Astrocyte (in vitro differentiated cells and primary cell): ENCODE measurements at regions not wholly inside any gene's neighbourhood (a gene's known extent, or its start where the extent isn't known, plus 50 kb on each side); places are given as distances from the start of the nearest gene placed in this dataset.

Experiments used
- DNase-seq: peaks from one replicate; pipeline ENCODE4 v3.0.0-alpha.2; 2010; ENCODE audit warnings: low read depth
- FAIRE-seq: peaks from 2 replicates; lab custom pipeline; 2011; peaks lifted over from hg19 to GRCh38; lab: Jason Lieb, UNC
- H2AFZ ChIP-seq: 2 replicates; pipeline ENCODE4 v1.6.0; 2012; ENCODE audit warnings: low read depth, low read length, inconsistent platforms
- H3K27ac ChIP-seq: 2 replicates; pipeline ENCODE4 v1.5.1; 2011; ENCODE audit warnings: low read depth, low read length, inconsistent platforms
- H3K27me3 ChIP-seq: 2 replicates; pipeline ENCODE4 v1.6.0; 2011; ENCODE audit warnings: low read length, inconsistent platforms; ENCODE audit not compliant: insufficient read depth
- H3K36me3 ChIP-seq: 2 replicates; pipeline ENCODE4 v1.5.1; 2011; ENCODE audit warnings: low read length, inconsistent platforms; ENCODE audit not compliant: insufficient read depth
- H3K4me1 ChIP-seq: 2 replicates; pipeline ENCODE4 v1.5.1; 2011; ENCODE audit warnings: low read length, inconsistent platforms; ENCODE audit not compliant: insufficient read depth
- H3K4me2 ChIP-seq: 2 replicates; pipeline ENCODE4 v1.6.0; 2012; ENCODE audit warnings: low read length, inconsistent platforms
- H3K4me3 ChIP-seq: 2 replicates; pipeline ENCODE4 v1.5.1; 2011; ENCODE audit warnings: low read depth, mild to moderate bottlenecking, low read length, inconsistent platforms; ENCODE audit not compliant: insufficient read depth
- H3K79me2 ChIP-seq: 2 replicates; pipeline ENCODE4 v1.6.0; 2012; ENCODE audit warnings: mild to moderate bottlenecking, low read length, inconsistent platforms; ENCODE audit not compliant: insufficient read depth
- H3K9ac ChIP-seq: 2 replicates; pipeline ENCODE4 v1.6.0; 2012; ENCODE audit warnings: mild to moderate bottlenecking, low read length, inconsistent platforms
- H3K9me3 ChIP-seq: 2 replicates; pipeline ENCODE4 v1.5.1; 2012; ENCODE audit warnings: low read depth, mild to moderate bottlenecking, low read length, inconsistent platforms; ENCODE audit not compliant: insufficient read depth
- H4K20me1 ChIP-seq: 2 replicates; pipeline ENCODE4 v1.6.0; 2012; ENCODE audit warnings: low read length, inconsistent platforms; ENCODE audit not compliant: insufficient read depth
- H3K27ac Mint-ChIP-seq: one replicate; pipeline ENCODE4 v1.8.0; 2021; ENCODE audit warnings: mild to moderate bottlenecking, mixed read lengths; ENCODE audit not compliant: unreplicated experiment
- H3K27me3 Mint-ChIP-seq: one replicate; pipeline ENCODE4 v1.8.0; 2021; ENCODE audit warnings: low read depth, mixed read lengths; ENCODE audit not compliant: unreplicated experiment
- H3K36me3 Mint-ChIP-seq: one replicate; pipeline ENCODE4 v1.8.0; 2021; ENCODE audit warnings: low read depth, mixed read lengths; ENCODE audit not compliant: unreplicated experiment
- H3K4me1 Mint-ChIP-seq: one replicate; pipeline ENCODE4 v1.8.0; 2021; ENCODE audit warnings: low read depth, mixed read lengths; ENCODE audit not compliant: unreplicated experiment
- H3K4me3 Mint-ChIP-seq: one replicate; pipeline ENCODE4 v1.8.0; 2021; ENCODE audit warnings: mild to moderate bottlenecking, moderate library complexity, mixed read lengths; ENCODE audit not compliant: unreplicated experiment
- H3K9me3 Mint-ChIP-seq: one replicate; pipeline ENCODE4 v1.8.0; 2021; ENCODE audit warnings: mild to moderate bottlenecking, mixed read lengths; ENCODE audit not compliant: unreplicated experiment
- CTCF ChIP-seq: IDR thresholded peaks from 2 replicates; pipeline ENCODE4 v1.5.1; 2011; ENCODE audit warnings: low read depth, mild to moderate bottlenecking, inconsistent platforms, low read length, moderate library complexity; ENCODE audit not compliant: insufficient read depth
- EZH2 ChIP-seq: IDR thresholded peaks from 2 replicates; pipeline ENCODE4 v1.6.1; 2012; ENCODE audit warnings: mild to moderate bottlenecking, low read length, inconsistent platforms; ENCODE audit not compliant: insufficient read depth

- DNase-seq (no peak), FAIRE-seq (no peak)
- no peaks in the 10 kb centered on the region for H3K27me3 Mint-ChIP-seq
Measured at GRCh38 chr9:24045150-24045549, 219.1 kb upstream of the ELAVL2 start.

GRCh38 chr9:24044576-24044975 is 218.5 kb upstream of the ELAVL2 start:
- FAIRE-seq (no peak), DNase-seq (no peak)
- H3K4me2 ChIP-seq = no peak overlapping the region
- peaks cover 3% of the 10 kb centered on the region for H3K9me3 Mint-ChIP-seq
- H3K27me3 ChIP-seq = no peaks in the 10 kb centered on the region
- no peak overlapping the region for H2AFZ ChIP-seq
- no peaks in the 10 kb centered on the region for H3K79me2 ChIP-seq
- H3K4me3 Mint-ChIP-seq = no peak overlapping the region
- no peak overlapping the region for H3K4me3 ChIP-seq
- H3K27ac ChIP-seq = no peak overlapping the region
- H3K4me1 ChIP-seq = no peaks in the 10 kb centered on the region
- no peaks in the 10 kb centered on the region for H3K36me3 Mint-ChIP-seq
- no peaks in the 10 kb centered on the region for H3K36me3 ChIP-seq
- no peak overlapping the region for H3K9ac ChIP-seq
- peaks cover 18% of the 10 kb centered on the region for H3K4me1 Mint-ChIP-seq
- no peaks in the 10 kb centered on the region for H3K9me3 ChIP-seq
- TF ChIP-seq CTCF = no peak
- TF ChIP-seq EZH2 = no peak
- H3K27me3 Mint-ChIP-seq = no peaks in the 10 kb centered on the region
- no peaks in the 10 kb centered on the region for H4K20me1 ChIP-seq
- H3K27ac Mint-ChIP-seq = peak overlapping the region; percentile 15

More at GRCh38 chr9:24045150-24045549, 219.1 kb upstream of the ELAVL2 start:
- H3K27ac Mint-ChIP-seq = no peak overlapping the region
- no peaks in the 10 kb centered on the region for H3K27me3 ChIP-seq
- H2AFZ ChIP-seq = no peak overlapping the region
- H3K4me1 Mint-ChIP-seq = peaks cover 14% of the 10 kb centered on the region
- no peak overlapping the region for H3K4me3 Mint-ChIP-seq
- H3K79me2 ChIP-seq = no peaks in the 10 kb centered on the region
- no peaks in the 10 kb centered on the region for H4K20me1 ChIP-seq
- no peak overlapping the region for H3K27ac ChIP-seq
- H3K9me3 Mint-ChIP-seq = peaks cover 3% of the 10 kb centered on the region
- H3K4me1 ChIP-seq = no peaks in the 10 kb centered on the region
- H3K36me3 ChIP-seq = no peaks in the 10 kb centered on the region
- H3K9me3 ChIP-seq = no peaks in the 10 kb centered on the region
- H3K4me3 ChIP-seq = no peak overlapping the region
- H3K36me3 Mint-ChIP-seq = no peaks in the 10 kb centered on the region
- TF ChIP-seq CTCF (no peak), EZH2 (no peak)
- no peak overlapping the region for H3K9ac ChIP-seq
- no peak overlapping the region for H3K4me2 ChIP-seq

DNA sequence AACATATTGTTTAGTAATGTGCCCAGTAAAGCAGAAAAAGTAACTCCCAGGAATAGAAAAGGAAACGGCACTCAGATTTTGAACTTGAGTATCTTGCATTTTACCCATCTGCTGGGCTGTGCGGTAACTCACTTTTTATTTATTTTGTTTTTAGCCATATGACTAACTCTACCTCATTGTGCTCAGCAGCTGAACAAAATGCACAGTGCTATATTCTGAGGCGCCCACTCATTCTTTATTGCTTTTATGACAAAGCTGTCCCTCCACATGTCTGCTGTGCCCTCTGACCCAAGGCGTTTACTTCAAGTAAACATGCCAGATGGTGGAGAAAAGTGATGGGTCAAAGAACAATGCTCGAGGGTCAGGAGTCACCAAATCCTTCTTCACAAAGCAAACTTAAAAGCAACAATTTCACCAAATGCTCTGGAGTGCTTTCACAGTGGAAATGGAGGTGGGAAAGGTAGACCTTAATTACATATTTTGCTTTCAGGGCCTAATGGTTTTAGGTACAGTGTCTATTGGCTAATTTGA is 215.2 kb upstream of the ELAVL2 start:
- Histone ChIP-seq H3K9ac (no peak overlapping the region), H3K4me3 (no peak overlapping the region), H3K9me3 (no peaks in the 10 kb centered on the region), H3K27ac (no peak overlapping the region), H3K4me2 (no peak overlapping the region), H4K20me1 (no peaks in the 10 kb centered on the region), H3K4me1 (no peaks in the 10 kb centered on the region), H3K36me3 (no peaks in the 10 kb centered on the region), H3K79me2 (no peaks in the 10 kb centered on the region), H2AFZ (no peak overlapping the region), H3K27me3 (no peaks in the 10 kb centered on the region)
- Mint-ChIP-seq H3K27me3 (no peaks in the 10 kb centered on the region), H3K36me3 (no peaks in the 10 kb centered on the region), H3K27ac (no peak overlapping the region), H3K4me3 (no peak overlapping the region), H3K4me1 (peaks cover 18% of the 10 kb centered on the region), H3K9me3 (no peaks in the 10 kb centered on the region)
- no peak for FAIRE-seq
- TF ChIP-seq CTCF (no peak), EZH2 (no peak)
- DNase-seq = no peak
